HG03571 (cell line): ENCODE measurements at regions not wholly inside any gene's neighbourhood (a gene's known extent, or its start where the extent isn't known, plus 50 kb on each side); places are given as distances from the start of the nearest gene placed in this dataset.
A peak's percentile ranks its signal among the peaks of the same experiment; 100 is the strongest.

Experiments
- ATAC-seq: cut with Tn5 transposase; IDR thresholded peaks from one replicate; pipeline ENCODE4 v1.9.1; 2021; ENCODE audit not compliant: unreplicated experiment

GRCh38 chr21:43318841-43319781 is 107.8 kb downstream of the SIK1 start:
- no peak for ATAC-seq

GRCh38 chr21:43318368-43318767 is 108.6 kb downstream of the SIK1 start:
- ATAC-seq, result no peak

DNA sequence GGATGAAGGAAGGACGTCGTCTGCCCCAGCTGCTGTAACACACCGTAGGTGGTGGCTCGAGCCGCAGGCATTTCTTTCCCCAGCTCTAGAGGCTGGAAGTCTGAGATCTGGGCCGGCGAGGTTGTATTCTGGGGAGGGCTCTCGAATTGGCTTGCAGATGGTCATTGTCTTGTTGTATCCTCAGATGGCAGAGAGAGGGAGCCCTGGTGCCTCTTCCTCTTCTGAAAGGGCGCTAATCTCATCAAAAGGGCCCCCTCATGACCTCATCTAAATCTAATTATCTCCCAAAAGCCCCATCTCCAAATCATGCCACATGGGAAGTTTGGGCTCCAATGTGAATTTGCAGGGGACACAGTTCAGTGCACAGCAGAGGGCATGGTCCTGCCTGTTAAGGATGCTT is 109.0 kb downstream of the SIK1 start:
- ATAC-seq, result no peak

GRCh38 chr21:43317254-43317748 is 109.6 kb downstream of the SIK1 start:
- ATAC-seq, result no peak

- ATAC-seq, result no peak
Measured at GRCh38 chr21:43316156-43316845, 110.6 kb downstream of the SIK1 start.

- no peak for ATAC-seq
Measured at GRCh38 chr21:43315244-43316137, 111.4 kb downstream of the SIK1 start.

- ATAC-seq, result no peak
Measured at GRCh38 chr21:43313939-43314405, 113.0 kb downstream of the SIK1 start.

- no peak for ATAC-seq
Measured at GRCh38 chr21:43313221-43313938, 113.6 kb downstream of the SIK1 start.

GRCh38 chr21:43312751-43313169 is 114.2 kb downstream of the SIK1 start:
- ATAC-seq, result no peak

- no peak for ATAC-seq
Measured at GRCh38 chr21:43312011-43312410, 114.9 kb downstream of the SIK1 start.

DNA sequence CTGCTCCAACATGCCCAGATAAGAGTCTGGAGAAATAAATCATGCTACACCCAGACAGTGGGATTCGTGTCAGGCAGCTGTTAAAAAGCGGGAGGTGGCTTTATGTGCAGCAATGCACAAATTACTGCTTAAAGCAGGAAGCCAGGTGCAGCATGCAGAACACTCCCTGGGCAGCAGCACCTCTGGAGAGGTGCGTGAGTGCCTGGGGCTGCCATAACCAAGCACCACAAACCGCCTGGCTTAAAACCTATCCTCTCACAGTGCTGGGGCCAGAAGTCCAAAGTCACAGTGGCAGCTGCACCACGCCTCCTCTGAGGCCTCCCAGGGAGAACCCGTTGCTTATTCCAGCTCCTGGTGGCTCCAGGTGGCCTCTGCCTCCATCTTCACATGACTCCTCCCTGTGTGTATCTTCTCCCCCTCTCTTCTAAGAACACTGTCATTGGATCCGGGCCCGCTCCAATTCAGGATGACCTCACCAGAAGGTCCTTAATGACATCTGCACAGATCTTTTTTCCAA is 115.6 kb downstream of the SIK1 start:
- ATAC-seq, result no peak

DNA sequence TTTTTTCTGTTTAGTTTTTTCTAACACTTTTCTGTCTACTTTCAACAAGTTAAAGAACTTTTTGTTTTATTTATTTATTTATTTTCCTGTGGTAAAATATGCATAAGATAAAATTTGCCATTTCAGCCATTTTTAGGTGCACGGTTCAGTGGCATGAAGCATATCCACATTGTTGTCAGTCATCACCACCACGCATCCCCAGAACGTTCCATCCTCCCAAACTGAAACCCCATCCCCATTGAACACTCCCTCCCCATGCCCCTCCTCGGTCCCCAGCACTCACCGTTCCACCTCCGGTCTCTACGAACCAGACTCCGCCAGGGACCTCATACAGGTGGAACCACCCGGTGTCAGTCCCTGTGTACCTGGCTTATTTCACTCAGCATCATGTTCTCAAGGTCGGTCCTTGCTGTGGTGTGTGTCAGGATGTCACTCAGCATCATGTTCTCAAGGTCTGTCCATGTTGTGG is 118.1 kb downstream of the SIK1 start:
- no peak for ATAC-seq

GRCh38 chr21:43308101-43308814 is 118.7 kb downstream of the SIK1 start:
- ATAC-seq, result no peak

GRCh38 chr21:43307677-43308070 is 119.3 kb downstream of the SIK1 start:
- ATAC-seq, result no peak

DNA sequence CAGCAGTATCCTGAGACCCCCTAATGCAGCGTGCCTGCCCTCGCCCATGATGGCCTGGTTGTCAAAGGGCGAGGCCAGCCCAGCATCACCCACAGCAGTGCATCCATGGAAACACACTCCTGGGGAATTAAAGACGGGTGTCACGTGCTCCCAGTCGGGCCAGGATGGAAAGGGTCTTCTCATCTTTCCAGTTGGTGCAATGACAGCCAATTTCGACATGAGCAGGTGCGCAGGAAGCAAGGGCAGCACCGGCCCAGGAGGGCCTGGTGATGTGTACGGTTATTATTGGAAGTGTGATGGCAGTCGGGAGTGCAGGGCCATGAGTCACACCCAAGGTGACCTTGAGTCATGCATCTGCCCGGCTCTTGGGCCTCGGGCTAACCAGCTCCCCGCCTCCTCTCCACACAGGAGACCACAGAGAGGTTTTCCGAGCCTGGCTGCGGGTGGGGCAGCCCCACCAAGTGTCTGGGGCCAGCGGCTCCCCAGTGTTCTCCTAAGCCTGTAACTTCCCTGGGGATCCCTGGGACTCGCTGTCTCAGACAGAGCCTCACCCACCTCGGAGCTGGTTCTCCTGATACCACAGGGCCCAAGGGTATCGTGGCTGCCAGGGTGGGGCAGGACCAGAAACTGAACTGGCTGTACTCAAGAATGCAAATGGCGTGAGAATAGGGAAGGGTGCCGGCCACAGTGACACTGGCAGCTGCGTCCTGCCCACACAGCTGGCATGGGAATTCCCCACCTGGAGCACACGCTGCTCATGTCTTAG is 119.8 kb downstream of the SIK1 start:
- peak; percentile 57 for ATAC-seq

DNA sequence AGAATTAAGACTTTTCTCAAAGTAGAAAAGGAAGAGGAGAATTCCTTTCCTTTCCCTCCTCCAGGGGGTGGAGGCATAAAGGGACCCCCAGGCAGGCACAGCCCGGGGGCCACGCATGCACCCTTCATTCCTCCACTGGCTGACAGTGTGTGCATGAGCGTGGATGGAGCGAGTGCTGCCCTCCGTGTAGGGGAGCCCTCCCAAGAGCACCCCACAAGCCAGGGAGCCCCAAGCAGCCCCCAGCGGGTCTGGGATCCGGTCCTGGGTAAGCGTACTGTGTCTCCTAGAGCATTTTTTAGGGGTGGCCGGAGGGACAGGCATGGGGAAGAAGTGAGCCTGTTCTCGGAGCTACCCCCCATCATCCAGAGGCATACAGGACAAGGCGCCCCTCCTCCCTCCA is 120.5 kb downstream of the SIK1 start:
- ATAC-seq, result no peak

- ATAC-seq, result no peak
Measured at GRCh38 chr21:43305811-43306311, 121.1 kb downstream of the SIK1 start.

- no peak for ATAC-seq
Measured at GRCh38 chr21:43305336-43305665, 121.6 kb downstream of the SIK1 start.
